Loucy (cell line): ENCODE measurements at regions not wholly inside any gene's neighbourhood (a gene's known extent, or its start where the extent isn't known, plus 50 kb on each side); places are given as distances from the start of the nearest gene placed in this dataset.

ENCODE experiments used
- EZH2phosphoT487 ChIP-seq: fragments of 200-600 bp; IDR thresholded peaks from 2 replicates; pipeline ENCODE4 v1.6.1; 2018; ENCODE audit warnings: antibody characterized with exemption, mild to moderate bottlenecking, moderate library complexity, borderline replicate concordance
- TF ChIP-seq, protein P1 (sequence below): fragments of 200-600 bp; sonication (generic); conservative IDR thresholded peaks from 2 replicates; pipeline ENCODE4 v1.5.1; 2014; ENCODE audit warnings: mild to moderate bottlenecking, antibody characterized with exemption, low read length

DNA sequence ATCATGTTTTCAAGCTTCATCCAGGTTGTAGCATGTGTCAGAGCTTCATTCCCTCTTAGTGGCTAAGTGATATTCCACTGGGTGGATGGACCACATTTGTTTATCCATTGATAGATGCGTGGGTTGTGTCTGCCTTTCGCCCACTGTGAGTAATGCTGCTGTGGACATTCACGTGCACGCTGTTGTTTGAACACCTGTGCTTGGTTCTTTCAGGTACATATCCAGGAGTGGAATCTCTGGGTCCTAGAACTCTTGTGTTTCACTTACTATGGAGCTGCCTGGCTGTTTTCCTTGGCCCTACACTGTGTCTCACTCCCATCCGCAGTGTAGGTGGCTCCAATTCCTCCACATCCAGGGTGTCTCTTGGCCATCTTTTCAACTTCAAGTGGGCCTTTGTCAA lies 224.2 kb downstream of the C16orf95 start:
- TF ChIP-seq, protein P1, sequence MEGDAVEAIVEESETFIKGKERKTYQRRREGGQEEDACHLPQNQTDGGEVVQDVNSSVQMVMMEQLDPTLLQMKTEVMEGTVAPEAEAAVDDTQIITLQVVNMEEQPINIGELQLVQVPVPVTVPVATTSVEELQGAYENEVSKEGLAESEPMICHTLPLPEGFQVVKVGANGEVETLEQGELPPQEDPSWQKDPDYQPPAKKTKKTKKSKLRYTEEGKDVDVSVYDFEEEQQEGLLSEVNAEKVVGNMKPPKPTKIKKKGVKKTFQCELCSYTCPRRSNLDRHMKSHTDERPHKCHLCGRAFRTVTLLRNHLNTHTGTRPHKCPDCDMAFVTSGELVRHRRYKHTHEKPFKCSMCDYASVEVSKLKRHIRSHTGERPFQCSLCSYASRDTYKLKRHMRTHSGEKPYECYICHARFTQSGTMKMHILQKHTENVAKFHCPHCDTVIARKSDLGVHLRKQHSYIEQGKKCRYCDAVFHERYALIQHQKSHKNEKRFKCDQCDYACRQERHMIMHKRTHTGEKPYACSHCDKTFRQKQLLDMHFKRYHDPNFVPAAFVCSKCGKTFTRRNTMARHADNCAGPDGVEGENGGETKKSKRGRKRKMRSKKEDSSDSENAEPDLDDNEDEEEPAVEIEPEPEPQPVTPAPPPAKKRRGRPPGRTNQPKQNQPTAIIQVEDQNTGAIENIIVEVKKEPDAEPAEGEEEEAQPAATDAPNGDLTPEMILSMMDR, result no peak
- no peak for TF ChIP-seq EZH2phosphoT487
